ENCODE measurements at regions not wholly inside any gene's neighbourhood (a gene's known extent, or its start where the extent isn't known, plus 50 kb on each side); places are given as distances from the start of the nearest gene placed in this dataset.
"Not testable (repeated sequence)": the region's sequence is repeated elsewhere in the genome, so short reads cannot be mapped to it uniquely, and the experiment has no call there.

- Histone ChIP-seq H3K4me1 (peaks cover 0 to 5% of the 10 kb centered on the region in 2 donors), H3K27ac (no peak overlapping the region), H3K4me3 (no peak overlapping the region), H3K27me3 (no peaks in the 10 kb centered on the region), H3K9me3 (no peaks in the 10 kb centered on the region), H3K36me3 (no peaks in the 10 kb centered on the region)
- no peak for TF ChIP-seq CTCF (IDR thresholded peaks at IDR 0.05)
- DNase-seq (ENCODE audit: low spot score) = no peak
These were observed 99.7 kb downstream of the ATXN3L start for GRCh38 chrX:13219991-13220764.

- Histone ChIP-seq H3K27ac (no peak overlapping the region), H3K27me3 (no peaks in the 10 kb centered on the region), H3K9me3 (no peaks in the 10 kb centered on the region), H3K36me3 (no peaks in the 10 kb centered on the region), H3K4me3 (no peak overlapping the region), H3K4me1 (no peaks in the 10 kb centered on the region)
- DNase-seq (ENCODE audit: low spot score) = no peak
- TF ChIP-seq CTCF (IDR thresholded peaks at IDR 0.05) = no peak
These were observed 101.1 kb downstream of the ATXN3L start for GRCh38 chrX:13218758-13219157.

GRCh38 chrX:13216139-13216538 lies 103.7 kb downstream of the ATXN3L start:
- Histone ChIP-seq H3K4me3 (no peak overlapping the region), H3K9me3 (no peaks in the 10 kb centered on the region), H3K27me3 (no peaks in the 10 kb centered on the region), H3K4me1 (peaks cover 0 to 5% of the 10 kb centered on the region in 2 donors), H3K27ac (no peak overlapping the region), H3K36me3 (no peaks in the 10 kb centered on the region)
- DNase-seq (ENCODE audit: low spot score) = no peak
- no peak for TF ChIP-seq CTCF (IDR thresholded peaks at IDR 0.05)

- Histone ChIP-seq H3K9me3 (no peaks in the 10 kb centered on the region), H3K4me1 (peaks cover 0 to 5% of the 10 kb centered on the region in 2 donors), H3K27me3 (no peaks in the 10 kb centered on the region), H3K36me3 (no peaks in the 10 kb centered on the region), H3K4me3 (no peak overlapping the region), H3K27ac (no peak overlapping the region)
- no peak for TF ChIP-seq CTCF (IDR thresholded peaks at IDR 0.05)
- DNase-seq (ENCODE audit: low spot score) = no peak
These were observed 104.1 kb downstream of the ATXN3L start for GRCh38 chrX:13215729-13216128.

GRCh38 chrX:13212191-13212651 lies 107.6 kb downstream of the ATXN3L start:
- no peak for TF ChIP-seq CTCF (IDR thresholded peaks at IDR 0.05)
- H3K4me3 ChIP-seq = no peak overlapping the region
- H3K4me1 ChIP-seq = peaks cover 0 to 5% of the 10 kb centered on the region in 2 donors
- H3K36me3 ChIP-seq = no peaks in the 10 kb centered on the region
- no peak for DNase-seq (ENCODE audit: low spot score)
- H3K27me3 ChIP-seq = no peaks in the 10 kb centered on the region
- H3K9me3 ChIP-seq = peaks cover 0 to 4% of the 10 kb centered on the region in 2 donors
- peak overlapping the region in 1 of 2 donors; percentile 15 for H3K27ac ChIP-seq

GRCh38 chrX:13210142-13210541 lies 109.7 kb downstream of the ATXN3L start:
- H3K4me1 ChIP-seq; H3K4me3 ChIP-seq; H3K9me3 ChIP-seq; H3K27ac ChIP-seq; H3K36me3 ChIP-seq; H3K27me3 ChIP-seq; DNase-seq (ENCODE audit: low spot score): not testable (repeated sequence)

- H3K27me3 ChIP-seq; H3K4me1 ChIP-seq; DNase-seq (ENCODE audit: low spot score); H3K27ac ChIP-seq; H3K36me3 ChIP-seq; H3K9me3 ChIP-seq; H3K4me3 ChIP-seq: not testable (repeated sequence)
These were observed 110.1 kb downstream of the ATXN3L start for GRCh38 chrX:13209704-13210103.
